ENCODE measurements at regions not wholly inside any gene's neighbourhood (a gene's known extent, or its start where the extent isn't known, plus 50 kb on each side); places are given as distances from the start of the nearest gene placed in this dataset.
A peak's percentile ranks its signal among the peaks of the same experiment; 100 is the strongest.

- Histone ChIP-seq H3K36me3 (ENCODE audit: control insufficient read depth, insufficient read depth, low read length) (no peaks in the 10 kb centered on the region), H3K4me1 (ENCODE audit: control insufficient read depth, extremely low read depth, insufficient read depth, low read length) (no peaks in the 10 kb centered on the region), H3K27me3 (ENCODE audit: control insufficient read depth, insufficient read depth, low read length) (no peaks in the 10 kb centered on the region), H3K9ac (ENCODE audit: insufficient read depth, low read length) (no peak overlapping the region), H3K4me2 (ENCODE audit: extremely low read depth, insufficient read depth, low read length) (no peak overlapping the region), H2AFZ (ENCODE audit: low read length) (no peak overlapping the region), H3K9me3 (ENCODE audit: control insufficient read depth, insufficient read depth, low read depth, low read length) (no peaks in the 10 kb centered on the region), H3K27ac (ENCODE audit: insufficient read depth, low read length) (no peak overlapping the region), H3K79me2 (ENCODE audit: control insufficient read depth, insufficient read depth, low read length) (no peaks in the 10 kb centered on the region), H3K4me3 (replicated peaks in 1 of 4; ENCODE audit: control extremely low read depth in 1 of 4, insufficient read depth in 1 of 4, low read depth in 3 of 4, low read length in 4 of 4) (no peak overlapping the region), H4K20me1 (ENCODE audit: control insufficient read depth, extremely low read depth, insufficient read depth, low read length) (no peaks in the 10 kb centered on the region)
- no peak for TF ChIP-seq EZH2 (IDR thresholded peaks at IDR 0.05; ENCODE audit: low read length, missing control alignments)
- no peak for TF ChIP-seq CTCF (conservative IDR thresholded peaks at IDR 0.05 in 1 of 2, IDR thresholded peaks at IDR 0.05 in 1 of 2; ENCODE audit: low read depth in 1 of 2, low read length in 2 of 2)
- DNase-seq (ENCODE audit: low read depth in 2 of 2): peak in 1 of 2 donors; percentile 32
Measured at GRCh38 chr4:127307996-127308395, 324.8 kb upstream of the INTU start.

- no peak for TF ChIP-seq EZH2 (IDR thresholded peaks at IDR 0.05; ENCODE audit: low read length, missing control alignments)
- no peak for TF ChIP-seq CTCF (conservative IDR thresholded peaks at IDR 0.05 in 1 of 2, IDR thresholded peaks at IDR 0.05 in 1 of 2; ENCODE audit: low read depth in 1 of 2, low read length in 2 of 2)
- Histone ChIP-seq H3K9me3 (ENCODE audit: control insufficient read depth, insufficient read depth, low read depth, low read length) (no peaks in the 10 kb centered on the region), H3K4me1 (ENCODE audit: control insufficient read depth, extremely low read depth, insufficient read depth, low read length) (no peaks in the 10 kb centered on the region), H3K4me2 (ENCODE audit: extremely low read depth, insufficient read depth, low read length) (no peak overlapping the region), H3K36me3 (ENCODE audit: control insufficient read depth, insufficient read depth, low read length) (no peaks in the 10 kb centered on the region), H3K4me3 (replicated peaks in 1 of 4; ENCODE audit: control extremely low read depth in 1 of 4, insufficient read depth in 1 of 4, low read depth in 3 of 4, low read length in 4 of 4) (no peak overlapping the region), H4K20me1 (ENCODE audit: control insufficient read depth, extremely low read depth, insufficient read depth, low read length) (no peaks in the 10 kb centered on the region), H3K27ac (ENCODE audit: insufficient read depth, low read length) (no peak overlapping the region), H3K27me3 (ENCODE audit: control insufficient read depth, insufficient read depth, low read length) (no peaks in the 10 kb centered on the region), H3K79me2 (ENCODE audit: control insufficient read depth, insufficient read depth, low read length) (no peaks in the 10 kb centered on the region), H2AFZ (ENCODE audit: low read length) (peak overlapping the region; percentile 33), H3K9ac (ENCODE audit: insufficient read depth, low read length) (no peak overlapping the region)
- peak; percentile 44 to 91 for DNase-seq (ENCODE audit: low read depth in 2 of 2)
Measured at GRCh38 chr4:127309369-127310102, 323.2 kb upstream of the INTU start.

GRCh38 chr4:127311371-127311770, 321.4 kb upstream of the INTU start:
- TF ChIP-seq EZH2 (IDR thresholded peaks at IDR 0.05; ENCODE audit: low read length, missing control alignments): no peak
- TF ChIP-seq CTCF (conservative IDR thresholded peaks at IDR 0.05 in 1 of 2, IDR thresholded peaks at IDR 0.05 in 1 of 2; ENCODE audit: low read depth in 1 of 2, low read length in 2 of 2): no peak
- Histone ChIP-seq H3K27me3 (ENCODE audit: control insufficient read depth, insufficient read depth, low read length) (no peaks in the 10 kb centered on the region), H3K4me3 (replicated peaks in 1 of 4; ENCODE audit: control extremely low read depth in 1 of 4, insufficient read depth in 1 of 4, low read depth in 3 of 4, low read length in 4 of 4) (no peak overlapping the region), H2AFZ (ENCODE audit: low read length) (no peak overlapping the region), H3K4me1 (ENCODE audit: control insufficient read depth, extremely low read depth, insufficient read depth, low read length) (no peaks in the 10 kb centered on the region), H4K20me1 (ENCODE audit: control insufficient read depth, extremely low read depth, insufficient read depth, low read length) (no peaks in the 10 kb centered on the region), H3K9me3 (ENCODE audit: control insufficient read depth, insufficient read depth, low read depth, low read length) (no peaks in the 10 kb centered on the region), H3K27ac (ENCODE audit: insufficient read depth, low read length) (no peak overlapping the region), H3K9ac (ENCODE audit: insufficient read depth, low read length) (no peak overlapping the region), H3K4me2 (ENCODE audit: extremely low read depth, insufficient read depth, low read length) (no peak overlapping the region), H3K36me3 (ENCODE audit: control insufficient read depth, insufficient read depth, low read length) (no peaks in the 10 kb centered on the region), H3K79me2 (ENCODE audit: control insufficient read depth, insufficient read depth, low read length) (no peaks in the 10 kb centered on the region)
- no peak for DNase-seq (ENCODE audit: low read depth in 2 of 2)

Data from fibroblast of lung (primary cell).